ENCODE measurements at regions not wholly inside any gene's neighbourhood (a gene's known extent, or its start where the extent isn't known, plus 50 kb on each side); places are given as distances from the start of the nearest gene placed in this dataset.

- no peak for TF ChIP-seq CTCF (IDR thresholded peaks at IDR 0.05; ENCODE audit: poor library complexity, severe bottlenecking)
- no peak for ATAC-seq (ENCODE audit: low read depth)
- no peaks in the 10 kb centered on the region for H3K36me3 ChIP-seq (ENCODE audit: low read depth)
- DNase-seq (ENCODE audit: low spot score) = no peak
- H3K4me3 ChIP-seq (ENCODE audit: severe bottlenecking) = no peak overlapping the region
- H3K27me3 ChIP-seq (ENCODE audit: insufficient read depth, poor library complexity, severe bottlenecking) = no peaks in the 10 kb centered on the region
- no peaks in the 10 kb centered on the region for H3K9me3 ChIP-seq (ENCODE audit: severe bottlenecking)
- no peak overlapping the region for H3K27ac ChIP-seq (ENCODE audit: poor library complexity, severe bottlenecking)
- H3K4me1 ChIP-seq (ENCODE audit: insufficient read depth, poor library complexity, severe bottlenecking) = peaks cover 31% of the 10 kb centered on the region
Observed at GRCh38 chr1:199776768-199777497, 250.6 kb upstream of the NR5A2 start.

- Histone ChIP-seq H3K27ac (ENCODE audit: poor library complexity, severe bottlenecking) (no peak overlapping the region), H3K4me1 (ENCODE audit: insufficient read depth, poor library complexity, severe bottlenecking) (peaks cover 35% of the 10 kb centered on the region), H3K9me3 (ENCODE audit: severe bottlenecking) (no peaks in the 10 kb centered on the region), H3K27me3 (ENCODE audit: insufficient read depth, poor library complexity, severe bottlenecking) (no peaks in the 10 kb centered on the region), H3K36me3 (ENCODE audit: low read depth) (no peaks in the 10 kb centered on the region), H3K4me3 (ENCODE audit: severe bottlenecking) (no peak overlapping the region)
- no peak for TF ChIP-seq CTCF (IDR thresholded peaks at IDR 0.05; ENCODE audit: poor library complexity, severe bottlenecking)
- ATAC-seq (ENCODE audit: low read depth) = no peak
- no peak for DNase-seq (ENCODE audit: low spot score)
Observed at GRCh38 chr1:199778324-199778955, 249.1 kb upstream of the NR5A2 start.

- ATAC-seq (ENCODE audit: low read depth) = no peak
- peak overlapping the region; percentile 56 for H3K27ac ChIP-seq (ENCODE audit: poor library complexity, severe bottlenecking)
- H3K9me3 ChIP-seq (ENCODE audit: severe bottlenecking) = no peaks in the 10 kb centered on the region
- H3K36me3 ChIP-seq (ENCODE audit: low read depth) = no peaks in the 10 kb centered on the region
- no peaks in the 10 kb centered on the region for H3K27me3 ChIP-seq (ENCODE audit: insufficient read depth, poor library complexity, severe bottlenecking)
- peaks cover 41% of the 10 kb centered on the region for H3K4me1 ChIP-seq (ENCODE audit: insufficient read depth, poor library complexity, severe bottlenecking)
- no peak overlapping the region for H3K4me3 ChIP-seq (ENCODE audit: severe bottlenecking)
- no peak for TF ChIP-seq CTCF (IDR thresholded peaks at IDR 0.05; ENCODE audit: poor library complexity, severe bottlenecking)
- DNase-seq (ENCODE audit: low spot score) = no peak
Observed at GRCh38 chr1:199780091-199780490, 247.4 kb upstream of the NR5A2 start.

GRCh38 chr1:199780948-199781670 is 246.4 kb upstream of the NR5A2 start:
- no peak for TF ChIP-seq CTCF (IDR thresholded peaks at IDR 0.05; ENCODE audit: poor library complexity, severe bottlenecking)
- ATAC-seq (ENCODE audit: low read depth) = peak; percentile 70

More at GRCh38 chr1:199780948-199781670, 246.4 kb upstream of the NR5A2 start:
- no peaks in the 10 kb centered on the region for H3K9me3 ChIP-seq (ENCODE audit: severe bottlenecking)
- no peak for DNase-seq (ENCODE audit: low spot score)
- peaks cover 34% of the 10 kb centered on the region for H3K4me1 ChIP-seq (ENCODE audit: insufficient read depth, poor library complexity, severe bottlenecking)
- peak overlapping the region; percentile 56 for H3K27ac ChIP-seq (ENCODE audit: poor library complexity, severe bottlenecking)
- no peaks in the 10 kb centered on the region for H3K36me3 ChIP-seq (ENCODE audit: low read depth)
- no peak overlapping the region for H3K4me3 ChIP-seq (ENCODE audit: severe bottlenecking)
- no peaks in the 10 kb centered on the region for H3K27me3 ChIP-seq (ENCODE audit: insufficient read depth, poor library complexity, severe bottlenecking)
